Karpas-422 (cell line): ENCODE measurements at regions not wholly inside any gene's neighbourhood (a gene's known extent, or its start where the extent isn't known, plus 50 kb on each side); places are given as distances from the start of the nearest gene placed in this dataset.

Source experiments
- DNase-seq: peaks from one replicate; pipeline ENCODE4 v3.0.0-alpha.2; 2015
- H2AFZ ChIP-seq: fragments of 200-600 bp; sonication (generic); 2 replicates; pipeline ENCODE4 v1.6.1; 2014; ENCODE audit warnings: antibody characterized with exemption, low read length, mixed read lengths
- H3K27ac ChIP-seq: fragments of 200-600 bp; sonication (generic); 2 replicates; pipeline ENCODE4 v1.5.1; 2014; ENCODE audit warnings: mild to moderate bottlenecking, low read length, moderate library complexity
- H3K27me3 ChIP-seq: fragments of 200-600 bp; sonication (generic); 2 replicates; pipeline ENCODE4 v1.6.1; 2014; ENCODE audit warnings: low read length, mixed read lengths
- H3K36me3 ChIP-seq: fragments of 200-600 bp; sonication (generic); 2 replicates; pipeline ENCODE4 v1.6.1; 2014; ENCODE audit warnings: low read length, mixed read lengths; ENCODE audit not compliant: insufficient read depth
- H3K4me1 ChIP-seq: fragments of 200-600 bp; sonication (generic); 2 replicates; pipeline ENCODE4 v1.6.1; 2014; ENCODE audit warnings: mild to moderate bottlenecking, low read length, mixed read lengths
- H3K4me2 ChIP-seq: fragments of 200-600 bp; sonication (generic); 2 replicates; pipeline ENCODE4 v1.6.1; 2014; ENCODE audit warnings: low read length, low read depth, mild to moderate bottlenecking; ENCODE audit not compliant: poor library complexity, severe bottlenecking
- H3K4me3 ChIP-seq: fragments of 200-600 bp; sonication (generic); 2 replicates; pipeline ENCODE4 v1.5.1; 2014; ENCODE audit warnings: mild to moderate bottlenecking, antibody characterized with exemption, low read length, mixed read lengths
- H3K79me2 ChIP-seq: fragments of 200-600 bp; sonication (generic); 2 replicates; pipeline ENCODE4 v1.6.1; 2014; ENCODE audit warnings: mild to moderate bottlenecking, low read length, mixed read lengths
- H3K9ac ChIP-seq: fragments of 200-600 bp; sonication (generic); 2 replicates; pipeline ENCODE4 v1.6.0; 2014; ENCODE audit warnings: low read length
- H3K9me2 ChIP-seq: fragments of 200-600 bp; sonication (generic), shearing (Covaris generic); replicated peaks from 2 replicates; pipeline ENCODE4 v1.6.0; 2014; ENCODE audit warnings: mild to moderate bottlenecking, low read length, moderate library complexity; ENCODE audit not compliant: insufficient read depth
- H3K9me3 ChIP-seq: fragments of 300-700, 200-600 bp; sonication (generic); 2 replicates; pipeline ENCODE4 v1.6.1; 2014; ENCODE audit warnings: low read length, mixed read lengths
- H4K20me1 ChIP-seq: fragments of 200-600 bp; sonication (generic); 2 replicates; pipeline ENCODE4 v1.6.1; 2014; ENCODE audit warnings: mild to moderate bottlenecking, antibody characterized with exemption, low read length, low read depth; ENCODE audit not compliant: insufficient read depth

GRCh38 chr7:46344533-46344932 lies 423.5 kb upstream of the IGFBP3 start:
- no peaks in the 10 kb centered on the region for H4K20me1 ChIP-seq
- H3K9me3 ChIP-seq: no peaks in the 10 kb centered on the region
- H3K4me1 ChIP-seq: no peaks in the 10 kb centered on the region
- no peaks in the 10 kb centered on the region for H3K36me3 ChIP-seq
- H3K9me2 ChIP-seq: no peaks in the 10 kb centered on the region; the same call in 1 of the 2 replicates
- no peak for DNase-seq
- H3K4me2 ChIP-seq: no peak overlapping the region
- no peak overlapping the region for H3K9ac ChIP-seq
- no peaks in the 10 kb centered on the region for H3K27me3 ChIP-seq
- no peak overlapping the region for H3K4me3 ChIP-seq
- H3K27ac ChIP-seq: no peak overlapping the region
- H3K79me2 ChIP-seq: no peaks in the 10 kb centered on the region
- no peak overlapping the region for H2AFZ ChIP-seq

DNA sequence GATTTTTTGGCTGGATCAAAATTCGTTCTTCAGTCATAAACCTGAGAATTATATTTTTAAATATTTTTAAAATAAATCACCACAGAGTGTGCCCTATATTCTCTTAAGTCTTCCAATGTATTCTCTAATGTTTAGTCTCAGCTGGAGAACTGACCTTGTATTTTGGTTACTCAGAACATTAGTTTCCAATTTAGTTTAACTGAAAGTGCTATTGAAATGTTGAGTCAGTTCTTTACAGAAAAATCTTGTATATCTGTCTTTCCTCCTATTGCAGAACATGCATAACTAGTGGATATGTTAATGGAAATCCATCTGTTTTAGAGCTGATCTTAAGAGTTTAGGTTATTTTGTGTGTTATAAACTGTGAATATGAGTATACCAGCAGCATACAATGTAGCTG lies 422.7 kb upstream of the IGFBP3 start:
- H3K79me2 ChIP-seq: no peaks in the 10 kb centered on the region
- H3K27me3 ChIP-seq: no peaks in the 10 kb centered on the region

DNA sequence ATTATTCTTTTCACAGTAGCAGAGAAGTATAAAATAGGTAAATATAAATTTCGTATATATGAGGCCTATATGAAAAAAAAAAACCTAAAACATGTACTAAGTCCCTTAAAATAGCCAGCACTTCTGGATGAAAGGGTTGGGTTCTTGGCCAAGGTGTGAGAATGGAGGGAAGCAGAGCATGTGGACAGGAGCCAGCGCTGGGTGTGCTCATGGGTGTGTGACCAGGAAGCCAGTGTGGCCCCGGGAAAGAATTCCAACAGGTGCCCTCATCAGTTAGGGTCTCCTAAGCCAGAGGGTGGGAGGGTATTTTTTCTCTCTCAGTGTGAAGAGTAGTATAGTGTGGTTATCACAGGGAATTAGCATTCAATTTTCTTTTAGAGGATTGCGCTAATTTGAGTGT lies 401.9 kb upstream of the IGFBP3 start:
- H3K4me2 ChIP-seq: no peak overlapping the region
- H3K4me1 ChIP-seq: no peaks in the 10 kb centered on the region
- H3K36me3 ChIP-seq: no peaks in the 10 kb centered on the region
- H3K9ac ChIP-seq: no peak overlapping the region
- no peaks in the 10 kb centered on the region for H3K79me2 ChIP-seq
- H3K27ac ChIP-seq: no peak overlapping the region
- no peaks in the 10 kb centered on the region for H3K9me3 ChIP-seq
- H2AFZ ChIP-seq: no peak overlapping the region
- no peaks in the 10 kb centered on the region for H3K9me2 ChIP-seq
- no peaks in the 10 kb centered on the region for H3K27me3 ChIP-seq
- H4K20me1 ChIP-seq: no peaks in the 10 kb centered on the region
- no peak for DNase-seq
- H3K4me3 ChIP-seq: no peak overlapping the region

More for the DNA sequence above, 422.7 kb upstream of the IGFBP3 start:
- H3K27ac ChIP-seq: no peak overlapping the region
- H3K4me1 ChIP-seq: no peaks in the 10 kb centered on the region
- H3K9me3 ChIP-seq: no peaks in the 10 kb centered on the region
- H4K20me1 ChIP-seq: no peaks in the 10 kb centered on the region
- DNase-seq: no peak
- H3K36me3 ChIP-seq: no peaks in the 10 kb centered on the region
- no peak overlapping the region for H2AFZ ChIP-seq
- no peak overlapping the region for H3K4me2 ChIP-seq
- no peaks in the 10 kb centered on the region; the same call in 1 of the 2 replicates for H3K9me2 ChIP-seq
- no peak overlapping the region for H3K9ac ChIP-seq
- H3K4me3 ChIP-seq: no peak overlapping the region

GRCh38 chr7:46321556-46322205 lies 400.6 kb upstream of the IGFBP3 start:
- H3K79me2 ChIP-seq: no peaks in the 10 kb centered on the region
- H3K9me2 ChIP-seq: no peaks in the 10 kb centered on the region
- H3K4me1 ChIP-seq: no peaks in the 10 kb centered on the region
- no peak overlapping the region for H3K4me3 ChIP-seq
- H3K27ac ChIP-seq: no peak overlapping the region
- H3K4me2 ChIP-seq: no peak overlapping the region
- H3K36me3 ChIP-seq: no peaks in the 10 kb centered on the region
- no peak overlapping the region for H2AFZ ChIP-seq
- H3K27me3 ChIP-seq: no peaks in the 10 kb centered on the region
- no peaks in the 10 kb centered on the region for H4K20me1 ChIP-seq
- H3K9ac ChIP-seq: no peak overlapping the region
- no peak for DNase-seq
- no peaks in the 10 kb centered on the region for H3K9me3 ChIP-seq

DNA sequence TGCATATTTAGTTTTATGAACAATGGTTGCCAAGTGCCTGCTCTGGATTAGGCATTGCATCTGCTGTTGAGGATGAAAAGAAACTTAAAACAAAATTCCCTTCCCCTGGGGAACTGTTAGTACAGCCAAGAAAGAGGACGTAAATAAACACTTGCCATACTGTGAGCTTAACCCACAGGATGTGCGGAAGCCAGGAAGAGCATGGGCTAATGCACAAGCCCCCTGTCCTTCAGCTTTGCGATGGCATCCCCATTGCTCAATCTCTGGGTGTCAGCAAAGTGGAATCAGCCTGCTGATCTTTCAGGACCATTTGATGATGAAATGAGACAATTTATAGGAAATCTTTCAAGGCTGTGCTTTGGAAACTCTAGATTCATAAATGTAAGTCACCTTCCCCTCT lies 399.9 kb upstream of the IGFBP3 start:
- H3K9me2 ChIP-seq: no peaks in the 10 kb centered on the region
- H3K4me1 ChIP-seq: no peaks in the 10 kb centered on the region
- no peaks in the 10 kb centered on the region for H3K36me3 ChIP-seq
- DNase-seq: no peak
- H2AFZ ChIP-seq: no peak overlapping the region
- no peaks in the 10 kb centered on the region for H3K27me3 ChIP-seq
- no peak overlapping the region for H3K4me3 ChIP-seq
- H3K9ac ChIP-seq: no peak overlapping the region
- no peaks in the 10 kb centered on the region for H4K20me1 ChIP-seq
- H3K9me3 ChIP-seq: no peaks in the 10 kb centered on the region
- H3K4me2 ChIP-seq: no peak overlapping the region
- H3K79me2 ChIP-seq: no peaks in the 10 kb centered on the region
- H3K27ac ChIP-seq: no peak overlapping the region

GRCh38 chr7:46319841-46320240 lies 398.8 kb upstream of the IGFBP3 start:
- no peaks in the 10 kb centered on the region for H3K79me2 ChIP-seq
- no peaks in the 10 kb centered on the region; the same call in 1 of the 2 replicates for H3K9me2 ChIP-seq
- no peaks in the 10 kb centered on the region for H3K4me1 ChIP-seq
- no peak for DNase-seq
- no peak overlapping the region for H3K27ac ChIP-seq
- H2AFZ ChIP-seq: no peak overlapping the region
- H3K4me2 ChIP-seq: no peak overlapping the region
- H3K36me3 ChIP-seq: no peaks in the 10 kb centered on the region
- H3K27me3 ChIP-seq: no peaks in the 10 kb centered on the region
- H3K9me3 ChIP-seq: no peaks in the 10 kb centered on the region
- no peak overlapping the region for H3K4me3 ChIP-seq
- H4K20me1 ChIP-seq: no peaks in the 10 kb centered on the region
- no peak overlapping the region for H3K9ac ChIP-seq

DNA sequence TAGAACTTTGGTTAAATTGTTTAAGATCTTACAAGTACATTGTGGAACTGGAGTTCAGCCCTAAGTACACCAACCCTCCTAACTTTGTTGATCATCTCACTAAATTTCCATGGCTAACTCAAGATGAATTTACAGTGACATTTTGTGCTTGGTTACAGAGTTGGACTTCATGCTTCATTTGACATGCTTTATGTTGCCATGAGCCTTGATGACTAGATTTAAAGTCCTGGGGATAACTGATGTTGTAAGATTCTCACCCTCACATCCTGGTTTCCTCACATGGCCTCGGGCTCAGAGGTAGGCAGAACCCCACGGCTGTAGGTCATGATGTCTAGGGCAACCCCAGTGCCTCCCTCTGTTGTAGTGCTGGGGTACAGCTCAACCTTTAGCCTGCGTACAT lies 397.2 kb upstream of the IGFBP3 start:
- no peak overlapping the region for H3K4me3 ChIP-seq
- no peaks in the 10 kb centered on the region for H3K9me3 ChIP-seq
- H3K79me2 ChIP-seq: no peaks in the 10 kb centered on the region
- no peak overlapping the region for H3K9ac ChIP-seq
- H3K27me3 ChIP-seq: no peaks in the 10 kb centered on the region
- no peak overlapping the region for H2AFZ ChIP-seq
- H3K36me3 ChIP-seq: no peaks in the 10 kb centered on the region
- H3K9me2 ChIP-seq: no peaks in the 10 kb centered on the region; the same call in 1 of the 2 replicates
- peaks cover 2% of the 10 kb centered on the region; the same call in 1 of the 2 replicates for H3K4me1 ChIP-seq
- H3K27ac ChIP-seq: no peak overlapping the region
- DNase-seq: no peak
- H3K4me2 ChIP-seq: no peak overlapping the region
- H4K20me1 ChIP-seq: no peaks in the 10 kb centered on the region

DNA sequence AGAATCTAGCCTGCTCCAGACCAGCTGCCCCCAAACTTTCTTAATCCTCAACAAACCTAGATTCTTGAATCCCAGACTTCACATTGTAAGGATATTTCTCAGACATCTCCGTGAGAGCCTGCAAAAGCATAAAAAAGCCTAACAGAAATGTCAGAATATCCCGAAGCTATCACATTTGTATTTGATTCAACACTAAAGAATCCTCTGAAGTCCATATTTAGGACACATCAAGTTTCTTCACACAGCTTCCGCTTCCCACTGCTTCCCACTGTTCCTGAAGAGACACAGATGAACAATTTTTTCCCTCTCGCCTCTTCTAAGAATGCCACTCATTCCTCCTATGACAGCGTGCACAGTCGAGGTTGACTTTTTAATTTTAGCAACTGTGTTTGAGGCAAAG lies 396.2 kb upstream of the IGFBP3 start:
- no peaks in the 10 kb centered on the region for H3K79me2 ChIP-seq
- H3K9ac ChIP-seq: no peak overlapping the region
- H3K36me3 ChIP-seq: no peaks in the 10 kb centered on the region
- H2AFZ ChIP-seq: no peak overlapping the region
- no peaks in the 10 kb centered on the region for H3K9me3 ChIP-seq
- peaks cover 12% of the 10 kb centered on the region for H3K4me1 ChIP-seq
- no peaks in the 10 kb centered on the region for H3K27me3 ChIP-seq
- DNase-seq: no peak
- H3K4me2 ChIP-seq: no peak overlapping the region
- no peaks in the 10 kb centered on the region for H4K20me1 ChIP-seq
- no peak overlapping the region for H3K27ac ChIP-seq
- no peaks in the 10 kb centered on the region; the same call in 1 of the 2 replicates for H3K9me2 ChIP-seq
- no peak overlapping the region for H3K4me3 ChIP-seq
